ENCODE measurements at regions not wholly inside any gene's neighbourhood (a gene's known extent, or its start where the extent isn't known, plus 50 kb on each side); places are given as distances from the start of the nearest gene placed in this dataset.
A peak's percentile ranks its signal among the peaks of the same experiment; 100 is the strongest.

- intact Hi-C loops (cut with DNase I): loop anchor here in 1 of 10 donors (10.0 kb wide), 2 partner anchors 49 to 81 kb away; no protein-coding TSS in a partner anchor
- ATAC-seq (no peak), DNase-seq (no peak)
- H3K27me3 ChIP-seq: no peaks in the 10 kb centered on the region
- no peaks in the 10 kb centered on the region for H3K36me3 ChIP-seq
- no peak overlapping the region for H3K4me3 ChIP-seq
- H3K4me1 ChIP-seq: no peaks in the 10 kb centered on the region
- H3K27ac ChIP-seq: no peak overlapping the region
- TF ChIP-seq POLR2A (IDR thresholded peaks at IDR 0.05) (no peak), CTCF (IDR thresholded peaks at IDR 0.05) (no peak)
- H3K9me3 ChIP-seq: no peaks in the 10 kb centered on the region
Observed at GRCh38 chr10:35743351-35743750, 101.3 kb upstream of the FZD8 start.

GRCh38 chr10:35739998-35740397, 97.9 kb upstream of the FZD8 start:
- intact Hi-C loops (cut with DNase I): loop anchor here in 1 of 10 donors (10.0 kb wide), 2 partner anchors 45 to 85 kb away; no protein-coding TSS in a partner anchor
- no peak for DNase-seq
- H3K27ac ChIP-seq: no peak overlapping the region
- H3K4me3 ChIP-seq: no peak overlapping the region
- TF ChIP-seq POLR2A (IDR thresholded peaks at IDR 0.05) (no peak), CTCF (IDR thresholded peaks at IDR 0.05) (no peak)
- no peaks in the 10 kb centered on the region for H3K27me3 ChIP-seq
- ATAC-seq: no peak
- H3K9me3 ChIP-seq: peaks cover 0 to 3% (median 0%) of the 10 kb centered on the region in 12 donors
- no peaks in the 10 kb centered on the region for H3K36me3 ChIP-seq
- no peaks in the 10 kb centered on the region for H3K4me1 ChIP-seq

DNA sequence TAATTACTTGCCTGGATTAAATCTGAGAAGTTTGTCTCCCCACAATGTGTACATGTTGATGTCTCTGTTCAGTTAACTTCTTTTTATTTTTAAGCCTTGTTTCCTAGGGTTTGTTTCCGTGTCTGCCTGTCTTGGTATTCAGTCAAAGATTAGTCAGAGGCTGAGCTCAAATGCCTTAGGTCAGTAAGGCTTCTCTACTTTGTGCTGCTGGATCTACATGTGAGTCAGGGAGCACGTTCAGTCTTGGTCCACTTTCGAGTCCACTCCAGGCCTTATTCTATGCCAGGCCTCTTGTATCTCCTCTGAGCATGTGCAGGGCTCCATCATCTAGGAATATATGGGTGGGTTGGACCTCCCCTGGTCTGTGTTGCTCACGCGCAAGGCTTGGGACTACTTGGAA, 93.3 kb upstream of the FZD8 start:
- TF ChIP-seq POLR2A (IDR thresholded peaks at IDR 0.05) (no peak), CTCF (IDR thresholded peaks at IDR 0.05) (no peak)
- intact Hi-C loops (cut with DNase I): no loop called here
- Histone ChIP-seq H3K4me3 (no peak overlapping the region), H3K4me1 (no peaks in the 10 kb centered on the region), H3K36me3 (no peaks in the 10 kb centered on the region), H3K27me3 (no peaks in the 10 kb centered on the region), H3K9me3 (peaks cover 0 to 13% (median 0%) of the 10 kb centered on the region in 12 donors), H3K27ac (no peak overlapping the region)
- 86 to 97% (median 90%) methylated on average over 5 of the region's 5 CpGs for WGBS, 4 donors
- ATAC-seq (peak in 1 of 4 donors; percentile 24), DNase-seq (no peak)

DNA sequence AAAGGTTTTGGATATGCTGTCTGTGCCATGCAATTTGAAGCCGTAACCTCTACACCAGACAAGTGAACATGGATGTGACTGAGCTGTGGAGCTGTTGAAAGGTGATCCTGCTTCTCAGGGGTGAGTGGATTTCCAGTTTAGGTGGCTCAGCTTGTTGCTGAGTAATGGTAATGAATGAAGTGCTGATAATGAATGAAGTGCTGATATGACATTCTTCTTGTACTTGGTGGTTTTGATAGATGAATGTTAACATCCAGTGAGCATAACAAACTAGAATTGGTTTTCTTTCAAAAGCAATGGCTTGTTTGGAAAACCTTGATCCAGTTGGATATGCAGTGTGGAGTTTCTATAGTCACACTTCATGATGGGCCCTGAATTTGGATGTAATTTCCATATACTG, 89.7 kb upstream of the FZD8 start:
- no peak for ATAC-seq
- Histone ChIP-seq H3K27me3 (no peaks in the 10 kb centered on the region), H3K4me1 (no peaks in the 10 kb centered on the region), H3K27ac (no peak overlapping the region), H3K4me3 (no peak overlapping the region), H3K36me3 (no peaks in the 10 kb centered on the region), H3K9me3 (peaks cover 0 to 13% (median 0%) of the 10 kb centered on the region in 12 donors)
- intact Hi-C loops (cut with DNase I): no loop called here
- no peak for DNase-seq
- WGBS, 4 donors: 87 to 95% (median 93%) methylated on average over 1 of the region's 1 CpG
- no peak for TF ChIP-seq POLR2A (IDR thresholded peaks at IDR 0.05)
- TF ChIP-seq CTCF (IDR thresholded peaks at IDR 0.05): no peak
